HepG2 (cell line): ENCODE measurements at regions not wholly inside any gene's neighbourhood (a gene's known extent, or its start where the extent isn't known, plus 50 kb on each side); places are given as distances from the start of the nearest gene placed in this dataset.
A peak's percentile ranks its signal among the peaks of the same experiment; 100 is the strongest.

Experiments used
- ATAC-seq: fragments of 200-7000 bp; cut with Tn5 transposase; 3 replicates; pipeline ENCODE4 v1.9.1; 2020; ENCODE audit warnings: mild to moderate bottlenecking, moderate library complexity
- BruUV-seq: library from RNA; stranded (reverse); fragments of 400-500 nt; replicated peaks from 2 replicates; lab custom pipeline; 2021; lab: Mats Ljungman, UMichigan
- CTCF ChIA-PET: fragments of 300-600 bp; formaldehyde crosslinking; extraction: SDS; loops from one replicate; lab custom pipeline; 2021; ENCODE audit warnings: low total read pairs, inconsistent platforms, low intra/inter-chr PET ratio; lab: Yijun Ruan, JAX
- POLR2A ChIA-PET: fragments of 350-600 bp; sonication (Branson Sonifier 250); formaldehyde crosslinking; loops from one replicate; lab custom pipeline; 2020; ENCODE audit warnings: antibody characterized with exemption, inconsistent platforms; lab: Yijun Ruan, JAX
- DNase-seq: peaks from one replicate; pipeline ENCODE4 v3.0.0-alpha.2; 2015; ENCODE audit warnings: low spot score
- FAIRE-seq: peaks from 3 replicates; lab custom pipeline; 2011; peaks lifted over from hg19 to GRCh38; lab: Jason Lieb, UNC
- H2AFZ ChIP-seq: one replicate; pipeline ENCODE4 v1.6.1; 2011; ENCODE audit warnings: low read length, inconsistent platforms
- H3K27ac ChIP-seq: fragments of 300-600 bp; 3 replicates; pipeline ENCODE4 v1.8.0; 2011; ENCODE audit warnings: mixed run types, mild to moderate bottlenecking, mixed read lengths, low read length, inconsistent platforms; ENCODE audit not compliant: insufficient read depth; ENCODE audit errors: extremely low read length
- H3K27me3 ChIP-seq, 2 experiments: fragments of 200-600 bp in 1 of 2; 2 replicates in 1 of 2; 3 replicates in 1 of 2; pipeline versions ENCODE4 v1.6.0 to v1.8.0; 2011; ENCODE audit warnings: low read length in 2 of 2, mild to moderate bottlenecking in 2 of 2, moderate library complexity in 2 of 2, inconsistent platforms in 1 of 2; ENCODE audit not compliant: insufficient read depth in 2 of 2, control insufficient read depth in 1 of 2
- H3K36me3 ChIP-seq, 2 experiments: fragments of 200-600 bp in 1 of 2; replicated peaks in 1 of 2; 2 replicates in 1 of 2; 3 replicates in 1 of 2; pipeline versions ENCODE4 v1.5.1 to v1.8.0; 2011; ENCODE audit warnings: low read length in 2 of 2, inconsistent platforms in 1 of 2; ENCODE audit not compliant: insufficient read depth in 2 of 2, control insufficient read depth in 1 of 2
- H3K4me1 ChIP-seq: 2 replicates; pipeline ENCODE4 v1.5.1; 2012; ENCODE audit warnings: low read length, inconsistent platforms; ENCODE audit not compliant: insufficient read depth
- H3K4me2 ChIP-seq: 2 replicates; pipeline ENCODE4 v1.6.0; 2011; ENCODE audit warnings: low read depth, low read length, inconsistent platforms
- H3K4me3 ChIP-seq, 3 experiments: fragments of 200-600 bp in 1 of 3; sonication (generic), shearing (Covaris generic) in 1 of 3; replicated peaks in 1 of 3; 2 replicates each; pipeline ENCODE4 v1.5.1; 2011 to 2016; ENCODE audit warnings: low read length in 3 of 3, inconsistent platforms in 2 of 3, low read depth in 2 of 3, mild to moderate bottlenecking in 2 of 3, control low read depth in 1 of 3, mixed read lengths in 1 of 3; ENCODE audit not compliant: insufficient read depth in 1 of 3
- H3K79me2 ChIP-seq: one replicate; pipeline ENCODE4 v1.6.1; 2011; ENCODE audit warnings: low read length, inconsistent platforms; ENCODE audit not compliant: insufficient read depth
- H3K9ac ChIP-seq: 2 replicates; pipeline ENCODE4 v1.6.0; 2011; ENCODE audit warnings: mild to moderate bottlenecking, low read depth, low read length, inconsistent platforms; ENCODE audit not compliant: insufficient read depth
- H3K9me3 ChIP-seq: 2 replicates; pipeline ENCODE4 v1.5.1; 2012; ENCODE audit warnings: mild to moderate bottlenecking, low read length
- H4K20me1 ChIP-seq: 2 replicates; pipeline ENCODE4 v1.6.0; 2011; ENCODE audit warnings: inconsistent platforms, mild to moderate bottlenecking, low read length, moderate library complexity; ENCODE audit not compliant: insufficient read depth
- CHD4 ChIP-seq: fragments of 200-600 bp; sonication (generic); IDR thresholded peaks from 2 replicates; pipeline ENCODE4 v1.7.0; 2017; ENCODE audit warnings: mild to moderate bottlenecking, low read length, borderline replicate concordance
- EED ChIP-seq: sonication (generic); formaldehyde crosslinking; IDR thresholded peaks from 2 replicates; pipeline ENCODE4 v1.5.0; 2020; ENCODE audit warnings: mild to moderate bottlenecking, missing genetic modification reagents
- HOXA9 ChIP-seq: sonication (generic); formaldehyde crosslinking; IDR thresholded peaks from 2 replicates; pipeline ENCODE4 v1.8.1; 2022; ENCODE audit warnings: missing genetic modification reagents, mild to moderate bottlenecking, moderate library complexity, borderline replicate concordance
- PRPF4 ChIP-seq: fragments of 200-400 bp; formaldehyde crosslinking; IDR thresholded peaks from 2 replicates; pipeline ENCODE4 v1.6.1; 2016; ENCODE audit warnings: low read length, low read depth; ENCODE audit not compliant: poor library complexity, severe bottlenecking
- RBM22 ChIP-seq: fragments of 200-400 bp; formaldehyde crosslinking; optimal IDR thresholded peaks from 2 replicates; pipeline ENCODE3; 2017; ENCODE audit warnings: mild to moderate bottlenecking, low read length, moderate library complexity
- RXRB ChIP-seq: IDR thresholded peaks from 2 replicates; pipeline ENCODE4 v1.6.1; 2016; ENCODE audit warnings: borderline replicate concordance, missing genetic modification reagents, missing compliant biosample characterization
- ZNF674 ChIP-seq: sonication (generic); formaldehyde crosslinking; IDR thresholded peaks from 2 replicates; pipeline ENCODE4 v1.5.0; 2020; ENCODE audit warnings: low read depth, mild to moderate bottlenecking, missing genetic modification reagents
- WGBS: methylation state at CpG from one replicate; pipeline ENCODE4 v1.1.6; 2017; ENCODE audit warnings: low lambda C conversion rate; 5-methylcytosine and 5-hydroxymethylcytosine counted together
- in situ Hi-C: cut with HindIII; loops from 2 replicates; pipeline ENCODE4 v1.10.0; 2017; ENCODE audit warnings: low pct_unique_long_range_greater_than_20kb; ENCODE audit not compliant: extremely low pct_ligation_motif_present
- intact Hi-C: fragments of 100-400 bp; cut with micrococcal nuclease; formaldehyde crosslinking; loops from one replicate; pipeline ENCODE4 v1.10.0; 2022; ENCODE audit not compliant: unreplicated experiment
- TF ChIP-seq, protein P1 (sequence below): fragments of 450-650 bp; IDR thresholded peaks from 2 replicates; pipeline ENCODE4 v1.6.1; 2016
- TF ChIP-seq, protein P2 (sequence below): sonication (generic); formaldehyde crosslinking; IDR thresholded peaks from 2 replicates; pipeline ENCODE4 v1.5.1; 2020; ENCODE audit warnings: mild to moderate bottlenecking, moderate library complexity, missing genetic modification reagents
- TF ChIP-seq, protein P3 (sequence below): IDR thresholded peaks from 2 replicates; pipeline ENCODE4 v1.6.1; 2016

DNA sequence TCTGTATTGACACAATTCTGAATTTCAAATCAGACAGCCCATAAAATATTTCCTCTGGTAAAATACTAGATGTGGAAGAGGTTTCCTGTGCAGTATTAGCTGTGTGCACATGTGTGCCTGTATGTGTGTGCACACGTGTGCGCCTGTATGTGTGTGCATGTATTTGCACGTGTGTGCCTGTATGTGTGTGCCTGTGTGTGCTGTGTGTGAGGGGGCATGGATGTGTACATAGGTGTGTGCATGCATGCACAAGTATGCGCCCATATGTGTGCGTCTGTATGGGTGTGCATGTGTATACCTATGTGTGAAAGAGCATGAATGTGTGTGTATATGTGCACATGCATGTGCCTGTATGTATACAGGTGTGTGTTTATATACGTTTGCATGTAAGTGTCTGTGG lies 191.4 kb downstream of the KLF6 start:
- Histone ChIP-seq H3K9me3 (no peaks in the 10 kb centered on the region), H3K4me1 (no peaks in the 10 kb centered on the region), H4K20me1 (no peaks in the 10 kb centered on the region), H3K79me2 (no peaks in the 10 kb centered on the region), H2AFZ (no peak overlapping the region), H3K4me3 (no peak overlapping the region), H3K27ac (no peak overlapping the region), H3K4me2 (no peak overlapping the region), H3K9ac (no peak overlapping the region), H3K36me3 (no peaks in the 10 kb centered on the region), H3K27me3 (peaks cover 2 to 21% of the 10 kb centered on the region in 2 experiments; a peak in 1 of 5 replicates)
- no TSS peak for BruUV-seq
- in situ Hi-C loops, result no loop called here
- intact Hi-C loops, result no loop called here
- ATAC-seq (no peak), FAIRE-seq (no peak), DNase-seq (no peak)
- CTCF ChIA-PET, result no interaction called here
- 76% methylated on average over 6 of the region's 6 CpGs for WGBS
- TF ChIP-seq, protein P1, sequence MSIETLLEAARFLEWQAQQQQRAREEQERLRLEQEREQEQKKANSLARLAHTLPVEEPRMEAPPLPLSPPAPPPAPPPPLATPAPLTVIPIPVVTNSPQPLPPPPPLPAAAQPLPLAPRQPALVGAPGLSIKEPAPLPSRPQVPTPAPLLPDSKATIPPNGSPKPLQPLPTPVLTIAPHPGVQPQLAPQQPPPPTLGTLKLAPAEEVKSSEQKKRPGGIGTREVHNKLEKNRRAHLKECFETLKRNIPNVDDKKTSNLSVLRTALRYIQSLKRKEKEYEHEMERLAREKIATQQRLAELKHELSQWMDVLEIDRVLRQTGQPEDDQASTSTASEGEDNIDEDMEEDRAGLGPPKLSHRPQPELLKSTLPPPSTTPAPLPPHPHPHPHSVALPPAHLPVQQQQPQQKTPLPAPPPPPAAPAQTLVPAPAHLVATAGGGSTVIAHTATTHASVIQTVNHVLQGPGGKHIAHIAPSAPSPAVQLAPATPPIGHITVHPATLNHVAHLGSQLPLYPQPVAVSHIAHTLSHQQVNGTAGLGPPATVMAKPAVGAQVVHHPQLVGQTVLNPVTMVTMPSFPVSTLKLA, result 0 out of 2 replicates have a peak, but pooled peaks have one; percentile 6
- no peak for TF ChIP-seq RXRB
- POLR2A ChIA-PET, result no interaction called here

DNA sequence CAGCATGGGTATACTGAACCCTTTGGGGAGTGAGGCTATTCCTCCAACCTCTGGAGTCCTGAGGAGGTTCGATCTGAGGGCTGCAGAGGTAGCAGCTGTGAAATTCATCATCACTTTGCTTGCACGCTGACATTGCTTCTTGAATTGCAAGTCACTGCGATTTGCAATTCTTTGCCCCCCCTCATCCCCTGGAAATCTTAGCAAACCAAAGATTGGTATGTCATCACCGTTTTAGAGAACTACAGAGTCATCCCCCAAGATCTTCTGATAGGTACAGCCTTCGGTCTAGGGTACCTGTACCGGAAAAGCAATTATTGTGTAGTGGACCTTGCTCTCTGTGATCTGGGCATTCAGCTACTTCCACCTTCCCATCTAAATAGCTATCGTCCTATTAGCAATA lies 192.6 kb downstream of the KLF6 start:
- ATAC-seq (no peak), DNase-seq (no peak), FAIRE-seq (no peak)
- Histone ChIP-seq H3K9me3 (no peaks in the 10 kb centered on the region), H2AFZ (no peak overlapping the region), H3K9ac (no peak overlapping the region), H3K27me3 (peaks cover 2 to 31% of the 10 kb centered on the region in 2 experiments; a peak in 2 of 5 replicates), H4K20me1 (no peaks in the 10 kb centered on the region), H3K4me2 (no peak overlapping the region), H3K79me2 (no peaks in the 10 kb centered on the region), H3K36me3 (no peaks in the 10 kb centered on the region), H3K27ac (no peak overlapping the region), H3K4me3 (no peak overlapping the region), H3K4me1 (no peaks in the 10 kb centered on the region)
- in situ Hi-C loops, result no loop called here
- WGBS, result 0% methylated on average over 7 of the region's 7 CpGs
- TF ChIP-seq EED (CRISPR knock-in tag) (no peak), PRPF4 (no peak), HOXA9 (CRISPR knock-in tag) (no peak), ZNF674 (CRISPR knock-in tag) (no peak), RBM22 (no peak), CHD4 (no peak)
- TF ChIP-seq, protein P2, sequence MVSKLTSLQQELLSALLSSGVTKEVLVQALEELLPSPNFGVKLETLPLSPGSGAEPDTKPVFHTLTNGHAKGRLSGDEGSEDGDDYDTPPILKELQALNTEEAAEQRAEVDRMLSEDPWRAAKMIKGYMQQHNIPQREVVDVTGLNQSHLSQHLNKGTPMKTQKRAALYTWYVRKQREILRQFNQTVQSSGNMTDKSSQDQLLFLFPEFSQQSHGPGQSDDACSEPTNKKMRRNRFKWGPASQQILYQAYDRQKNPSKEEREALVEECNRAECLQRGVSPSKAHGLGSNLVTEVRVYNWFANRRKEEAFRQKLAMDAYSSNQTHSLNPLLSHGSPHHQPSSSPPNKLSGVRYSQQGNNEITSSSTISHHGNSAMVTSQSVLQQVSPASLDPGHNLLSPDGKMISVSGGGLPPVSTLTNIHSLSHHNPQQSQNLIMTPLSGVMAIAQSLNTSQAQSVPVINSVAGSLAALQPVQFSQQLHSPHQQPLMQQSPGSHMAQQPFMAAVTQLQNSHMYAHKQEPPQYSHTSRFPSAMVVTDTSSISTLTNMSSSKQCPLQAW, result no peak
- TF ChIP-seq, protein P3, sequence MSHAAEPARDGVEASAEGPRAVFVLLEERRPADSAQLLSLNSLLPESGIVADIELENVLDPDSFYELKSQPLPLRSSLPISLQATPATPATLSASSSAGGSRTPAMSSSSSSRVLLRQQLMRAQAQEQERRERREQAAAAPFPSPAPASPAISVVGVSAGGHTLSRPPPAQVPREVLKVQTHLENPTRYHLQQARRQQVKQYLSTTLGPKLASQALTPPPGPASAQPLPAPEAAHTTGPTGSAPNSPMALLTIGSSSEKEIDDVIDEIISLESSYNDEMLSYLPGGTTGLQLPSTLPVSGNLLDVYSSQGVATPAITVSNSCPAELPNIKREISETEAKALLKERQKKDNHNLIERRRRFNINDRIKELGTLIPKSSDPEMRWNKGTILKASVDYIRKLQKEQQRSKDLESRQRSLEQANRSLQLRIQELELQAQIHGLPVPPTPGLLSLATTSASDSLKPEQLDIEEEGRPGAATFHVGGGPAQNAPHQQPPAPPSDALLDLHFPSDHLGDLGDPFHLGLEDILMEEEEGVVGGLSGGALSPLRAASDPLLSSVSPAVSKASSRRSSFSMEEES (CRISPR knock-in tag), result no peak
- ChIA-PET CTCF (no interaction called here), POLR2A (no interaction called here)
- intact Hi-C loops, result no loop called here
- BruUV-seq, result no TSS peak
